Mesenchymal stem cell (in vitro differentiated cells and primary cell): ENCODE measurements at regions not wholly inside any gene's neighbourhood (a gene's known extent, or its start where the extent isn't known, plus 50 kb on each side); places are given as distances from the start of the nearest gene placed in this dataset.

ENCODE experiments used
- DNase-seq: peaks from one replicate; pipeline ENCODE4 v3.0.0-alpha.2; 2013
- H2AFZ ChIP-seq: one replicate; pipeline ENCODE4 v1.6.1; 2013; ENCODE audit warnings: low read depth, mild to moderate bottlenecking, control low read depth, inconsistent platforms, low read length, moderate library complexity
- H2AK5ac ChIP-seq: 2 replicates; pipeline ENCODE4 v1.6.1; 2013; ENCODE audit warnings: low read length, moderate library complexity, mild to moderate bottlenecking, inconsistent platforms; ENCODE audit not compliant: severe bottlenecking
- H2BK120ac ChIP-seq: one replicate; pipeline ENCODE4 v1.6.1; 2013; ENCODE audit warnings: low read depth, mild to moderate bottlenecking, inconsistent platforms, low read length, moderate library complexity
- H2BK12ac ChIP-seq, 2 experiments: one replicate each; pipeline ENCODE4 v1.6.1; 2013; ENCODE audit warnings: inconsistent platforms in 2 of 2, low read length in 2 of 2, mild to moderate bottlenecking in 2 of 2, moderate library complexity in 2 of 2, control low read depth in 1 of 2
- H2BK15ac ChIP-seq: one replicate; pipeline ENCODE4 v1.6.1; 2013; ENCODE audit warnings: mild to moderate bottlenecking, low read depth, inconsistent platforms; ENCODE audit not compliant: poor library complexity, severe bottlenecking
- H2BK5ac ChIP-seq: 2 replicates; pipeline ENCODE4 v1.6.1; 2013; ENCODE audit warnings: low read depth, mild to moderate bottlenecking, low read length, control low read depth, inconsistent platforms; ENCODE audit not compliant: poor library complexity, severe bottlenecking
- H3K14ac ChIP-seq, 2 experiments: one replicate each; pipeline ENCODE4 v1.6.1; 2013; ENCODE audit warnings: inconsistent platforms in 2 of 2, low read length in 2 of 2, control low read depth in 1 of 2, mild to moderate bottlenecking in 1 of 2, moderate library complexity in 1 of 2
- H3K18ac ChIP-seq, 2 experiments: one replicate each; pipeline ENCODE4 v1.6.1; 2013; ENCODE audit warnings: inconsistent platforms in 2 of 2, low read length in 2 of 2, control low read depth in 1 of 2, low read depth in 1 of 2, mild to moderate bottlenecking in 1 of 2
- H3K23ac ChIP-seq, 2 experiments: one replicate each; pipeline ENCODE4 v1.6.1; 2013; ENCODE audit warnings: inconsistent platforms in 2 of 2, low read length in 2 of 2, mild to moderate bottlenecking in 2 of 2, moderate library complexity in 2 of 2, control low read depth in 1 of 2
- H3K27ac ChIP-seq: 2 replicates; pipeline ENCODE4 v1.5.1; 2013; ENCODE audit warnings: mild to moderate bottlenecking, moderate library complexity, low read length, control low read depth, inconsistent platforms; ENCODE audit not compliant: poor library complexity, severe bottlenecking
- H3K27me3 ChIP-seq, 2 experiments: 2 replicates each; pipeline versions ENCODE4 v1.6.1 to v1.7.0; 2013; ENCODE audit warnings: low read length in 2 of 2, mild to moderate bottlenecking in 2 of 2, moderate library complexity in 2 of 2, control low read depth in 1 of 2, inconsistent platforms in 1 of 2; ENCODE audit not compliant: control insufficient read depth in 1 of 2, insufficient read depth in 1 of 2
- H3K36me3 ChIP-seq, 2 experiments: 2 replicates each; pipeline versions ENCODE4 v1.6.1 to v1.7.0; 2013; ENCODE audit warnings: low read length in 2 of 2, control low read depth in 1 of 2, inconsistent platforms in 1 of 2, low read depth in 1 of 2, mild to moderate bottlenecking in 1 of 2; ENCODE audit not compliant: insufficient read depth in 2 of 2, control insufficient read depth in 1 of 2
- H3K4ac ChIP-seq, 2 experiments: one replicate each; pipeline ENCODE4 v1.6.1; 2013; ENCODE audit warnings: inconsistent platforms in 2 of 2, low read length in 2 of 2, mild to moderate bottlenecking in 2 of 2, moderate library complexity in 2 of 2, control low read depth in 1 of 2, low read depth in 1 of 2
- H3K4me1 ChIP-seq: 2 replicates; pipeline ENCODE4 v1.6.1; 2013; ENCODE audit warnings: low read depth, low read length, control low read depth; ENCODE audit not compliant: control insufficient read depth, insufficient read depth
- H3K4me2 ChIP-seq: 2 replicates; pipeline ENCODE4 v1.6.1; 2013; ENCODE audit warnings: low read length, mild to moderate bottlenecking, inconsistent platforms; ENCODE audit not compliant: poor library complexity, severe bottlenecking
- H3K4me3 ChIP-seq, 2 experiments: 2 replicates each; pipeline versions ENCODE4 v1.5.1 to v1.7.0; 2013; ENCODE audit warnings: low read length in 2 of 2, mild to moderate bottlenecking in 2 of 2, control low read depth in 1 of 2, low read depth in 1 of 2; ENCODE audit not compliant: insufficient read depth in 1 of 2
- H3K79me1 ChIP-seq: replicated peaks from 2 replicates; pipeline ENCODE4 v1.6.1; 2013; ENCODE audit warnings: mild to moderate bottlenecking, control low read depth, low read length, inconsistent platforms; ENCODE audit not compliant: poor library complexity, severe bottlenecking
- H3K9ac ChIP-seq: 2 replicates; pipeline ENCODE4 v1.7.0; 2013; ENCODE audit warnings: mild to moderate bottlenecking, low read length, moderate library complexity
- H3K9me3 ChIP-seq: 2 replicates; pipeline ENCODE4 v1.7.0; 2013; ENCODE audit warnings: mild to moderate bottlenecking, low read length; ENCODE audit not compliant: control insufficient read depth
- H4K8ac ChIP-seq: one replicate; pipeline ENCODE4 v1.6.1; 2013; ENCODE audit warnings: inconsistent platforms, mild to moderate bottlenecking, low read length, moderate library complexity
- H4K91ac ChIP-seq: one replicate; pipeline ENCODE4 v1.6.1; 2013; ENCODE audit warnings: mild to moderate bottlenecking, low read length, inconsistent platforms
- WGBS: methylation state at CpG from one replicate; pipeline ENCODE4 v1.1.7; 2013; ENCODE audit warnings: mixed read lengths; 5-methylcytosine and 5-hydroxymethylcytosine counted together

GRCh38 chr4:41318839-41319530, 62.3 kb downstream of the UCHL1 start:
- H3K27me3 ChIP-seq = peaks cover 0 to 8% of the 10 kb centered on the region in 2 experiments
- H2AK5ac ChIP-seq = no peak overlapping the region
- H2BK12ac ChIP-seq = no peak overlapping the region
- no peak overlapping the region for H3K4me3 ChIP-seq
- H3K79me1 ChIP-seq = no peaks in the 10 kb centered on the region
- H3K4me2 ChIP-seq = no peak overlapping the region
- H3K4ac ChIP-seq = no peak overlapping the region
- H4K91ac ChIP-seq = no peak overlapping the region
- H2BK15ac ChIP-seq = no peak overlapping the region
- 64% methylated on average over 6 of the region's 6 CpGs for WGBS
- H3K27ac ChIP-seq = no peak overlapping the region
- H3K36me3 ChIP-seq = no peaks in the 10 kb centered on the region
- peak overlapping the region in 1 of 2 experiments; percentile 4 for H3K18ac ChIP-seq
- H4K8ac ChIP-seq = peak overlapping the region; percentile 42
- peak; percentile 61 for DNase-seq
- no peaks in the 10 kb centered on the region for H3K4me1 ChIP-seq
- no peak overlapping the region for H2BK120ac ChIP-seq
- H2BK5ac ChIP-seq = no peak overlapping the region
- H2AFZ ChIP-seq = no peak overlapping the region
- H3K9ac ChIP-seq = no peak overlapping the region
- no peak overlapping the region for H3K14ac ChIP-seq
- no peak overlapping the region for H3K23ac ChIP-seq
- no peaks in the 10 kb centered on the region for H3K9me3 ChIP-seq

DNA sequence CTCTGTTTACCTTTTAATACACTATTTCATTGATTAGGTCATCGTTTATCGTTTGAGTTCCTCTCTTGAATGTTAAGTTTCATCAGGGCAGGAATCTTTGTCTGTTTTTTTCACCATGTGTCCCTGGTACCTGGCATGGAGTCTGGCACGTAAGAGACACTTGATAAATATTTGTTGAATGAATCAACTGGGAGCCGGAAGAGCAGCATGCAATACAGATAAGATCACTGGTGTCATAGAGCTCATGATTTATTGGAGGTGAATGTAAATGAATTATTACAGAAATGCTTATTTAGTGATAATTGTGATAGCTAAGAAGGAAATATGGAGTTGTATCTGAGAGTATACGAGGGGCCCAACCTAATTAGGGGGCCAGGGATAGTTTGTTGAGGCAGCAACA, 62.8 kb downstream of the UCHL1 start:
- Histone ChIP-seq H3K4me1 (no peaks in the 10 kb centered on the region), H3K79me1 (no peaks in the 10 kb centered on the region), H3K9me3 (no peaks in the 10 kb centered on the region), H3K23ac (no peak overlapping the region), H3K27me3 (peaks cover 0 to 8% of the 10 kb centered on the region in 2 experiments), H2BK15ac (no peak overlapping the region), H4K8ac (no peak overlapping the region), H3K27ac (no peak overlapping the region), H2AFZ (no peak overlapping the region), H3K18ac (no peak overlapping the region), H2BK12ac (no peak overlapping the region), H3K4ac (no peak overlapping the region), H4K91ac (no peak overlapping the region), H3K4me2 (no peak overlapping the region), H3K9ac (no peak overlapping the region), H3K4me3 (no peak overlapping the region), H3K14ac (no peak overlapping the region), H2BK120ac (no peak overlapping the region), H3K36me3 (no peaks in the 10 kb centered on the region), H2BK5ac (no peak overlapping the region), H2AK5ac (no peak overlapping the region)
- 33% methylated on average over 5 of the region's 5 CpGs for WGBS
- DNase-seq = no peak

GRCh38 chr4:41320278-41320677, 63.5 kb downstream of the UCHL1 start:
- no peaks in the 10 kb centered on the region for H3K9me3 ChIP-seq
- H3K14ac ChIP-seq = no peak overlapping the region
- H2AFZ ChIP-seq = no peak overlapping the region
- H4K8ac ChIP-seq = no peak overlapping the region
- H3K4me2 ChIP-seq = no peak overlapping the region
- H3K4ac ChIP-seq = no peak overlapping the region
- H3K23ac ChIP-seq = no peak overlapping the region
- no peak overlapping the region for H2BK5ac ChIP-seq
- H3K79me1 ChIP-seq = no peaks in the 10 kb centered on the region
- H2BK120ac ChIP-seq = no peak overlapping the region
- no peak overlapping the region for H2AK5ac ChIP-seq
- H3K36me3 ChIP-seq = no peaks in the 10 kb centered on the region
- no peak overlapping the region for H3K18ac ChIP-seq
- H3K9ac ChIP-seq = no peak overlapping the region
- no peak overlapping the region for H2BK12ac ChIP-seq
- no peak overlapping the region for H3K27ac ChIP-seq
- no peak overlapping the region for H4K91ac ChIP-seq
- H3K27me3 ChIP-seq = peaks cover 0 to 8% of the 10 kb centered on the region in 2 experiments
- H2BK15ac ChIP-seq = no peak overlapping the region
- WGBS = 100% methylated on average over 1 of the region's 1 CpG
- no peaks in the 10 kb centered on the region for H3K4me1 ChIP-seq
- no peak for DNase-seq
- no peak overlapping the region for H3K4me3 ChIP-seq

DNA sequence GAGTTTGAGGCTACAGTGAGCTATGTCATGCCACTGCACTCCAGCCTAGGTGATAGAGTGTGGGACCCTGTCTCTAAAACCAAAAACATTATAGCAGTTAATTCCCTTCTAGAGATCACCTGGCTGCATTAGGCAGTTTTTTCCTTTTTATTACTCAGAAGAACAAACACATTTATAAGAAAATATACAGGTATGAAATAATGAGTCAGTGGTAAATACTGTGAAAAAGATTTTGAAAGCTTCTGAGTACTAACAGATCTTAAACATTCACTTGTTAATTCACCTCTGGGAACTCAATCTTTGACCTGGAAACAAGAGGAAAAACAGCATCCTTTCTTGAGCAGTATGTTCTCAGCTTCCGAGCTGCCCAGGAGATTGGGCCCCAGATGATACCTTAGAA, 64.1 kb downstream of the UCHL1 start:
- H3K18ac ChIP-seq = no peak overlapping the region
- no peak overlapping the region for H2BK5ac ChIP-seq
- no peak overlapping the region for H2BK15ac ChIP-seq
- no peak overlapping the region for H3K4ac ChIP-seq
- H3K4me3 ChIP-seq = no peak overlapping the region
- WGBS = 50% methylated on average over 1 of the region's 1 CpG
- peaks cover 0 to 8% of the 10 kb centered on the region in 2 experiments for H3K27me3 ChIP-seq
- H3K79me1 ChIP-seq = no peaks in the 10 kb centered on the region
- no peak overlapping the region for H2AK5ac ChIP-seq
- no peaks in the 10 kb centered on the region for H3K4me1 ChIP-seq
- no peak overlapping the region for H3K27ac ChIP-seq
- no peaks in the 10 kb centered on the region for H3K9me3 ChIP-seq
- no peak for DNase-seq
- no peak overlapping the region for H4K8ac ChIP-seq
- H3K9ac ChIP-seq = no peak overlapping the region
- H3K23ac ChIP-seq = no peak overlapping the region
- H3K4me2 ChIP-seq = no peak overlapping the region
- H4K91ac ChIP-seq = no peak overlapping the region
- no peak overlapping the region for H2BK12ac ChIP-seq
- H3K14ac ChIP-seq = no peak overlapping the region
- no peaks in the 10 kb centered on the region for H3K36me3 ChIP-seq
- H2BK120ac ChIP-seq = no peak overlapping the region
- H2AFZ ChIP-seq = no peak overlapping the region
